Type B pancreatic cell (in vitro differentiated cells): ENCODE measurements at regions not wholly inside any gene's neighbourhood (a gene's known extent, or its start where the extent isn't known, plus 50 kb on each side); places are given as distances from the start of the nearest gene placed in this dataset.
"Not testable (repeated sequence)": the region's sequence is repeated elsewhere in the genome, so short reads cannot be mapped to it uniquely, and the experiment has no call there.

Experiments used
- DNase-seq: peaks from one replicate; pipeline ENCODE4 v3.0.0; 2021; ENCODE audit warnings: mixed read lengths; ENCODE audit not compliant: unreplicated experiment; ENCODE audit errors: extremely low spot score
- H3K27ac Mint-ChIP-seq: 2 replicates; pipeline ENCODE4 v1.8.0; 2021; ENCODE audit warnings: mild to moderate bottlenecking, mixed read lengths
- H3K27me3 Mint-ChIP-seq: 2 replicates; pipeline ENCODE4 v1.8.0; 2021; ENCODE audit warnings: mixed read lengths
- H3K36me3 Mint-ChIP-seq: 2 replicates; pipeline ENCODE4 v1.8.0; 2021; ENCODE audit warnings: mixed read lengths
- H3K4me1 Mint-ChIP-seq: one replicate; pipeline ENCODE4 v1.8.0; 2021; ENCODE audit warnings: mixed read lengths; ENCODE audit not compliant: unreplicated experiment
- H3K4me3 Mint-ChIP-seq: 2 replicates; pipeline ENCODE4 v1.8.0; 2021; ENCODE audit warnings: mild to moderate bottlenecking, mixed read lengths
- H3K9me3 Mint-ChIP-seq: 2 replicates; pipeline ENCODE4 v1.8.0; 2021; ENCODE audit warnings: mixed read lengths
- TF ChIP-seq, protein P1 (sequence below): fragments of 200-600 bp; sonication (generic); conservative IDR thresholded peaks from 2 replicates; pipeline ENCODE4 v1.5.0; 2021; ENCODE audit warnings: antibody characterized with exemption, mild to moderate bottlenecking

DNA sequence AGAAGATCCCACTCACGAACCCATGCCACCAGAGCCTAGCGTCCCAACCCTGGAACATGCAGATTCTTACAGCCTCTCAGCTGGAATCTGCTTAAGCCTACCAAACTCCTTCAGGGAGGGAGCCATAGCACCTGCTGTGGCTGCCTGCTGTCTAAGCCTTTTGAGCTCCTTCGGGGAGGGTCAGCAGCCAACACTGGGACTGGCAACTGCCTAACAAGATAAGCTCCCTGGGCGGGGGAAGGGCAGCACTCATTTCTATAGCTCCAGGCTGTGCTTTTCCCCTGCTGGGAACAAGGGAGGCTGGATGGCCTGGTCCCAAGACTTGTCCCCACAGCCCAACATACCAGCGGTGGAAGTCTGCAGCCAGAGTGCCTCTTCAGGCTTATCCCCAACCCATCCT lies 199.1 kb upstream of the OR13F1 start:
- H3K4me3 Mint-ChIP-seq: no peak overlapping the region
- no peaks in the 10 kb centered on the region for H3K4me1 Mint-ChIP-seq
- TF ChIP-seq, protein P1, sequence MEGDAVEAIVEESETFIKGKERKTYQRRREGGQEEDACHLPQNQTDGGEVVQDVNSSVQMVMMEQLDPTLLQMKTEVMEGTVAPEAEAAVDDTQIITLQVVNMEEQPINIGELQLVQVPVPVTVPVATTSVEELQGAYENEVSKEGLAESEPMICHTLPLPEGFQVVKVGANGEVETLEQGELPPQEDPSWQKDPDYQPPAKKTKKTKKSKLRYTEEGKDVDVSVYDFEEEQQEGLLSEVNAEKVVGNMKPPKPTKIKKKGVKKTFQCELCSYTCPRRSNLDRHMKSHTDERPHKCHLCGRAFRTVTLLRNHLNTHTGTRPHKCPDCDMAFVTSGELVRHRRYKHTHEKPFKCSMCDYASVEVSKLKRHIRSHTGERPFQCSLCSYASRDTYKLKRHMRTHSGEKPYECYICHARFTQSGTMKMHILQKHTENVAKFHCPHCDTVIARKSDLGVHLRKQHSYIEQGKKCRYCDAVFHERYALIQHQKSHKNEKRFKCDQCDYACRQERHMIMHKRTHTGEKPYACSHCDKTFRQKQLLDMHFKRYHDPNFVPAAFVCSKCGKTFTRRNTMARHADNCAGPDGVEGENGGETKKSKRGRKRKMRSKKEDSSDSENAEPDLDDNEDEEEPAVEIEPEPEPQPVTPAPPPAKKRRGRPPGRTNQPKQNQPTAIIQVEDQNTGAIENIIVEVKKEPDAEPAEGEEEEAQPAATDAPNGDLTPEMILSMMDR: no peak
- H3K27me3 Mint-ChIP-seq: peaks cover 5% of the 10 kb centered on the region
- DNase-seq: no peak
- H3K36me3 Mint-ChIP-seq: no peaks in the 10 kb centered on the region
- no peak overlapping the region for H3K27ac Mint-ChIP-seq
- H3K9me3 Mint-ChIP-seq: peaks cover 5% of the 10 kb centered on the region

DNA sequence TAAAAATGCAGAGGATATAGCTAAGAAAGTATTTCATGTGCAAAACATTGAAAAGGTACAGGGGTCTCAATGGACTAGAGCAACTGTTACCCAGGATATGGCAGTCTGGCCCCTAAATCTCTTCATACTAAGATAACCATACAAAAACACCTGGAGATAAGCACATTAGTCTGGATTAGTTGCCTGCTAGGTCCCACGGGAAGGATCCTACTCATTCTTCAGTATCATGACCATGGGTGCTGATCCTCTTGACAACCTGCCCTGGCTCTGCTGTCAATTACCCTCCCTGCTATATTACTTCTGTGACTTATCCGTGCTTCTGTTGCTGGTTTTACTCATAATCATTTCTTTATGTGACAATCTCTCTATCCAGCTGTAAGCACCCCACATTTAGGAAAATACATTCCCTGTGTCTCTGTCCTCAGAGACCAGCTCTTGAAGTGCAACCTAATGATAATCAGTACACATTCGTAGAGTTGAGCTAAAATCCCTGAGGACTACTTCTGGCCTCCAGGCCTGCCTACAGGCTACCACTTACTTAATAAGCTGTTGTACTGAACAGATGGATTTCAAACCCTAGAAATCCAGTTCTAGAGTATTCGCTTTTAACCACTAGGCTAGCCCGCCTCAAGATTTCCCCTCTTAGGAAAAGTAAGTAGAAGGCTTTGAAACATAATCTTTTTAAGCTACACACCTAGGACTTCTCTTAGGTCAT lies 190.5 kb upstream of the OR13F1 start:
- H3K27me3 Mint-ChIP-seq: no peaks in the 10 kb centered on the region
- no peaks in the 10 kb centered on the region for H3K4me1 Mint-ChIP-seq
- TF ChIP-seq, protein P1: no peak
- DNase-seq: no peak
- H3K9me3 Mint-ChIP-seq: no peaks in the 10 kb centered on the region
- H3K27ac Mint-ChIP-seq: no peak overlapping the region
- H3K36me3 Mint-ChIP-seq: no peaks in the 10 kb centered on the region
- no peak overlapping the region for H3K4me3 Mint-ChIP-seq

DNA sequence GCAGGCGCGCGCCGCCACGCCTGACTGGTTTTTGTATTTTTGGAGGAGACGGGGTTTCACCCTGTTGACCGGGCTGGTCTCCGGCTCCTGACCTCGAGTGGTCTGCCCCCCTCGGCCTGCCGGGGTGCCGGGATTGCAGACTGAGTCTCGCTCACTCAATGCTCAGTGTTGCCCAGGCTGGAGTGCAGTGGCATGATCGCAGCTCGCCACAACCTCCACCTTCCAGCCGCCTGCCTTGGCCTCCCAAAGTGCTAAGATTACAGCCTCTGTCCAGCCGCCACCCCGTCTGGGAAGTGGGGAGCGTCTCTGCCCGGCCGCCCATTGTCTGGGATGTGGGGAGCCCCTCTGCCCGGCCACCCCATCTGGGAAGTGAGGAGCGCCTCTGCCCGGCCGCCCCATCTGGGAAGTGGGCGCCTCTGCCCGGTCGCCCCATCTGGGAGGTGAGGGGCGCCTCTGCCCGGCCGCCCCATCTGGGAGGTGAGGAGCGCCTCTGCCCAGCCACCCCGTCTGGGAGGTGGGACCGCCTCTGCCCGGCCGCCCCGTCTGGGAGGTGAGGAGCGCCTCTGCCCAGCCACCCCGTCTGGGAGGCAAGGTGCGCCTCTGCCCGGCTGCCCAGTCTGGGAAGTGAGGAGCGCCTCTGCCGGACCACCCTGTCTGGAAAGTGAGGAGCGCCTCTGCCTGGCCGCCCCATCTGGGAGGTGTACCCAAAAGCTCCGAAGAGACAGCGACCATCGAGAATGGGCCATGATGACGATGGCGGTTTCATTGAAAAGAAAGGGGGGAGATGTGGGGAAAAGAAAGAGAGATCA lies 187.7 kb upstream of the OR13F1 start:
- H3K36me3 Mint-ChIP-seq, DNase-seq, H3K4me1 Mint-ChIP-seq, H3K27me3 Mint-ChIP-seq, H3K27ac Mint-ChIP-seq, H3K9me3 Mint-ChIP-seq, H3K4me3 Mint-ChIP-seq: not testable (repeated sequence)

DNA sequence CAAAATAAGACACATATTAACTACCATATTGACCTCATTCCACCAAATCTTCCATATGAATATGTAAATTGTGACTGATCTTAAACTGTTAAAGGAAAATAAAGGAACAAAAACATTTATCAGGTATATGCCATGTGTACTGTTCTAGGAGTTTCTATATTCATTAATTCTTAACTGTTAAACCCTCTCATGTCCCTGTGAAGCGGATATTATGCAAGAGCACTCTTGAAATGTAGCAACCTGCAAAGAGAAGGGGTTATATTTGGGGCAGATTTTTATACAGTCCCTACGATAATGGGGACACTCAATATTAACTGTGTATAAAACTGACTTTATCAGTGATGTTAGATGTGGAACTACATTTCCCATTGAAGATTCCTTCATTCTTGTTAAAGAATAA lies 184.9 kb upstream of the OR13F1 start:
- H3K27me3 Mint-ChIP-seq: no peaks in the 10 kb centered on the region
- DNase-seq: no peak
- H3K9me3 Mint-ChIP-seq: no peaks in the 10 kb centered on the region
- H3K4me1 Mint-ChIP-seq: no peaks in the 10 kb centered on the region
- TF ChIP-seq, protein P1: no peak
- no peak overlapping the region for H3K4me3 Mint-ChIP-seq
- H3K36me3 Mint-ChIP-seq: no peaks in the 10 kb centered on the region
- H3K27ac Mint-ChIP-seq: no peak overlapping the region

DNA sequence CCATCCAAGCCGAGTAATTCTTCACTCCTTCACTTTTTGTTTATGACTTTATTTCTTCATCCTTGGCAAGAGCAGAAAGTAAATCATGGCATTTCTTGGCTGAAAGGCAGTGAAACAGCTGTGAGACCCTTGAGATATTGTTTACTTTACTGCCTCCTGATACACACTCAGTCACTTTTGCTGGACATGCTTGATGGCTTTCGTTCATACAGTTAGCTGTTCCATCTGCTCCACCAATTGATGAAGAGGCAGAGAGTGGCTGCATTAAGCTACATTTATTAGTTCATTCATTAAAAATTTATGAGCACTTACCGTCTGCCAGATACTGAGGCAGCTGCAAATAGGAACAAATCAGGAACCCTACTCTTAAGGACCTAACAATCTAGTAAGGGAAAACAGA lies 184.4 kb upstream of the OR13F1 start:
- Mint-ChIP-seq H3K4me1 (no peaks in the 10 kb centered on the region), H3K4me3 (no peak overlapping the region), H3K27ac (no peak overlapping the region), H3K36me3 (no peaks in the 10 kb centered on the region), H3K9me3 (no peaks in the 10 kb centered on the region), H3K27me3 (no peaks in the 10 kb centered on the region)
- TF ChIP-seq, protein P1: no peak
- no peak for DNase-seq

DNA sequence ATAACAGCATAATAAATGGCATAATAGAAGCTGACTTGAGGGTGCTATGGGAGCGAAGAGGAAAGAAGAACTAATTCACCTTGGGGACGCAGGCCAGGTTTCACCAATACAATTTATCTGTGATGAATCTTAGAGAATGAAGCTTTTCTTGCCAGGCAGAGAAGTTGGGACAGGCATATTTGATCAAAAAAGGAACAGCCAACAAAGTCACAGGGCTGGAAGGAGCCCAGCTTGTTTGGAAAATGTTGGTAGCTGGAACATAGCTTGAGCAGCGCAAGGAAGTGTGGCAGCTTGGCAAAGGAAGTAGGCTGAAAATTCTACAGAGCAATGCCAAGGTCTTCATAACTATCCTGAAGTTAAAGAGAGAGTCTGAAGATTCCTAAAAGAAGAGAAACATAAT lies 181.5 kb upstream of the OR13F1 start:
- Mint-ChIP-seq H3K36me3 (no peaks in the 10 kb centered on the region), H3K4me3 (no peak overlapping the region), H3K9me3 (no peaks in the 10 kb centered on the region), H3K27ac (no peak overlapping the region), H3K27me3 (no peaks in the 10 kb centered on the region), H3K4me1 (no peaks in the 10 kb centered on the region)
- DNase-seq: no peak
- TF ChIP-seq, protein P1: no peak

DNA sequence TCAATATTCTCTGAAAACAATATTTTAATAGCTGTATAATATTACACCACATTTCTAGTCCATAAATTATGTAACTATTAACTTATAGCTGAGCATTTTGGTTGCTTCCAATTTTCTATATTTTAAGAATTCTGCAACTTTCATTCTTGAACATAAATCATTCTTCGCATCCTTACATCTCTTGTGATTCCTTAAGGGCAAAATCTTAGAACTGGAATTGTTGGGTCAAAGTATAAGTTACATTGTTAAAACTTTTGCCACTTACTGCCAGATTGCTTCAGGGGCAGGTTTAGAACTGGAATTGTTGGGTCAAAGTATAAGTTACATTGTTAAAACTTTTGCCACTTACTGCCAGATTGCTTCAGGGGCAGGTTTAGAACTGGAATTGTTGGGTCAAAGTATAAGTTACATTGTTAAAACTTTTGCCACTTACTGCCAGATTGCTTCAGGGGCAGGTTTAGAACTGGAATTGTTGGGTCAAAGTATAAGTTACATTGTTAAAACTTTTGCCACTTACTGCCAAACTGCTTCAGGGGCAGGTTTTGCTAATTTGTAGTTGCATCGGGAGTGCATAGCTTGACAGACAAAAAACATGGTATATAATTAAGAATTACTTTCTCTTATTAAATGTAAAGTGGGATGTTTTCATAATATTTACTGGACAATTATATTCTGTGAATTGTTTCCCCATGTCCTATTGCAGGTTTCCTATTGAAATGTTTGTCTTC lies 179.9 kb upstream of the OR13F1 start:
- not testable (repeated sequence) for H3K4me1 Mint-ChIP-seq, H3K27me3 Mint-ChIP-seq, H3K9me3 Mint-ChIP-seq, H3K36me3 Mint-ChIP-seq, DNase-seq, H3K4me3 Mint-ChIP-seq, H3K27ac Mint-ChIP-seq
